Esophagus muscularis mucosa (tissue), 4 donors: ENCODE measurements at regions not wholly inside any gene's neighbourhood (a gene's known extent, or its start where the extent isn't known, plus 50 kb on each side); places are given as distances from the start of the nearest gene placed in this dataset.

ENCODE experiments used
- DNase-seq: peaks from one replicate; pipeline ENCODE4 v3.0.0-alpha.2; 2017; ENCODE audit errors: extremely low spot score
- H3K27ac ChIP-seq, 4 donors: fragments of 200-600 bp; sonication (generic); replicated peaks in 1 of 4; 1 replicate in 3 of 4; 2 replicates in 1 of 4; pipeline ENCODE4 v1.5.1; 2016 to 2019; ENCODE audit warnings: mild to moderate bottlenecking in 1 of 4
- H3K27me3 ChIP-seq, 4 donors: fragments of 200-600 bp; sonication (generic); one replicate each; pipeline versions ENCODE4 v1.5.1 to v1.6.0; 2016 to 2019
- H3K36me3 ChIP-seq, 4 donors: fragments of 200-600 bp; sonication (generic); one replicate each; pipeline ENCODE4 v1.5.1; 2016 to 2019
- H3K4me1 ChIP-seq, 4 donors: fragments of 200-600 bp; sonication (generic); one replicate each; pipeline ENCODE4 v1.5.1; 2016 to 2019
- H3K4me3 ChIP-seq, 4 donors: fragments of 200-600 bp; sonication (generic); 1 replicate in 2 of 4; 2 replicates in 2 of 4; pipeline ENCODE4 v1.5.1; 2016 to 2019; ENCODE audit warnings: mild to moderate bottlenecking in 4 of 4, moderate library complexity in 1 of 4
- H3K9me3 ChIP-seq, 4 donors: fragments of 200-600 bp; sonication (generic); 1 replicate in 3 of 4; 2 replicates in 1 of 4; pipeline ENCODE4 v1.5.1; 2016 to 2019
- CTCF ChIP-seq, 3 experiments: fragments of 200-600 bp in 2 of 3; fragments of 450-650 bp in 1 of 3; sonication (generic) in 2 of 3; IDR thresholded peaks; one replicate each; pipeline ENCODE4 v1.5.1; 2017 to 2019; ENCODE audit warnings: antibody characterized with exemption in 3 of 3, mild to moderate bottlenecking in 2 of 3, moderate library complexity in 1 of 3
- EP300 ChIP-seq: sonication (generic); formaldehyde crosslinking; IDR thresholded peaks from one replicate; pipeline ENCODE4 v1.6.1; 2017; ENCODE audit warnings: antibody characterized with exemption
- POLR2A ChIP-seq: fragments of 450-650 bp; IDR thresholded peaks from one replicate; pipeline ENCODE4 v1.6.1; 2017; ENCODE audit warnings: antibody characterized with exemption, moderate library complexity, mild to moderate bottlenecking, low read depth
- POLR2AphosphoS5 ChIP-seq, 2 donors: sonication (generic); formaldehyde crosslinking; IDR thresholded peaks; one replicate each; pipeline ENCODE4 v1.6.1; 2017; ENCODE audit warnings: antibody characterized with exemption in 2 of 2
- WGBS: methylation state at CpG from one replicate; pipeline ENCODE4 v1.1.5; 2018; 5-methylcytosine and 5-hydroxymethylcytosine counted together
- intact Hi-C: fragments of 100-400 bp; cut with DNase I; formaldehyde crosslinking; loops from one replicate; pipeline ENCODE4 v1.15.1; 2023

- Histone ChIP-seq H3K4me3 (no peak overlapping the region), H3K27me3 (no peaks in the 10 kb centered on the region), H3K9me3 (no peaks in the 10 kb centered on the region), H3K36me3 (no peaks in the 10 kb centered on the region), H3K4me1 (no peaks in the 10 kb centered on the region), H3K27ac (no peak overlapping the region)
- TF ChIP-seq CTCF (IDR thresholded peaks at IDR 0.05) (no peak), POLR2AphosphoS5 (IDR thresholded peaks at IDR 0.05) (no peak), POLR2A (no peak), EP300 (no peak)
- 88% methylated on average over 1 of the region's 1 CpG for WGBS
- intact Hi-C loops, result no loop called here
- DNase-seq, result no peak
Observed at GRCh38 chr15:39239562-39239961, 341.3 kb upstream of the THBS1 start.

GRCh38 chr15:39242345-39242744 lies 338.5 kb upstream of the THBS1 start:
- intact Hi-C loops, result no loop called here
- no peaks in the 10 kb centered on the region for H3K27me3 ChIP-seq
- TF ChIP-seq POLR2AphosphoS5 (IDR thresholded peaks at IDR 0.05), result no peak
- TF ChIP-seq CTCF (IDR thresholded peaks at IDR 0.05), result no peak
- no peak for TF ChIP-seq EP300
- no peak for TF ChIP-seq POLR2A
- no peaks in the 10 kb centered on the region for H3K4me1 ChIP-seq
- no peak overlapping the region for H3K4me3 ChIP-seq
- no peaks in the 10 kb centered on the region for H3K9me3 ChIP-seq
- DNase-seq, result no peak
- H3K27ac ChIP-seq, result no peak overlapping the region
- no peaks in the 10 kb centered on the region for H3K36me3 ChIP-seq

- DNase-seq, result no peak
- H3K27ac ChIP-seq, result no peak overlapping the region
- whole genome bisulfite sequencing, result 87% methylated on average over 1 of the region's 1 CpG
- no peaks in the 10 kb centered on the region for H3K36me3 ChIP-seq
- peaks cover 0 to 9% (median 3%) of the 10 kb centered on the region in 4 donors for H3K4me1 ChIP-seq
- H3K4me3 ChIP-seq, result no peak overlapping the region
- no peaks in the 10 kb centered on the region for H3K27me3 ChIP-seq
- no peaks in the 10 kb centered on the region for H3K9me3 ChIP-seq
- TF ChIP-seq POLR2AphosphoS5 (IDR thresholded peaks at IDR 0.05) (no peak), POLR2A (no peak), EP300 (no peak), CTCF (IDR thresholded peaks at IDR 0.05) (no peak)
- intact Hi-C loops, result no loop called here
Observed at GRCh38 chr15:39243396-39243795, 337.5 kb upstream of the THBS1 start.

- no peaks in the 10 kb centered on the region for H3K36me3 ChIP-seq
- peaks cover 0 to 10% (median 4%) of the 10 kb centered on the region in 4 donors for H3K4me1 ChIP-seq
- H3K27ac ChIP-seq, result no peak overlapping the region
- H3K9me3 ChIP-seq, result no peaks in the 10 kb centered on the region
- 93% methylated on average over 1 of the region's 1 CpG for WGBS
- H3K4me3 ChIP-seq, result no peak overlapping the region
- intact Hi-C loops, result no loop called here
- TF ChIP-seq EP300 (no peak), CTCF (IDR thresholded peaks at IDR 0.05) (no peak), POLR2AphosphoS5 (IDR thresholded peaks at IDR 0.05) (no peak), POLR2A (no peak)
- H3K27me3 ChIP-seq, result no peaks in the 10 kb centered on the region
- DNase-seq, result no peak
Observed at GRCh38 chr15:39244776-39245175, 336.1 kb upstream of the THBS1 start.

- 100% methylated on average over 1 of the region's 1 CpG for WGBS
- TF ChIP-seq POLR2A (no peak), POLR2AphosphoS5 (IDR thresholded peaks at IDR 0.05) (no peak), EP300 (no peak), CTCF (IDR thresholded peaks at IDR 0.05) (no peak)
- Histone ChIP-seq H3K4me3 (no peak overlapping the region), H3K36me3 (no peaks in the 10 kb centered on the region), H3K4me1 (peaks cover 0 to 12% (median 4%) of the 10 kb centered on the region in 4 donors), H3K9me3 (no peaks in the 10 kb centered on the region), H3K27me3 (no peaks in the 10 kb centered on the region), H3K27ac (no peak overlapping the region)
- DNase-seq, result no peak
- intact Hi-C loops, result no loop called here
Observed at GRCh38 chr15:39246523-39246922, 334.4 kb upstream of the THBS1 start.
